Activated CD4-positive, alpha-beta memory T cell treated with anti-CD3 and anti-CD28 coated beads for 36 hours (primary cell): ENCODE measurements at regions not wholly inside any gene's neighbourhood (a gene's known extent, or its start where the extent isn't known, plus 50 kb on each side); places are given as distances from the start of the nearest gene placed in this dataset.
A peak's percentile ranks its signal among the peaks of the same experiment; 100 is the strongest.

Experiments used
- CTCF ChIA-PET: fragments of 350-600 bp; sonication (Branson Sonifier 250); formaldehyde crosslinking; loops from one replicate; lab custom pipeline; 2021; ENCODE audit warnings: antibody characterized with exemption, inconsistent platforms; lab: Charles Lee
- POLR2A ChIA-PET: fragments of 350-600 bp; sonication (Branson Sonifier 250); formaldehyde crosslinking; loops from one replicate; lab custom pipeline; 2021; ENCODE audit warnings: antibody characterized with exemption; lab: Charles Lee
- DNase-seq: peaks from one replicate; pipeline ENCODE4 v3.0.0-alpha.2; 2020
- H3K27ac Mint-ChIP-seq: one replicate; pipeline ENCODE4 v1.8.0; 2021; ENCODE audit warnings: mixed read lengths
- H3K27me3 Mint-ChIP-seq: one replicate; pipeline ENCODE4 v1.8.0; 2021; ENCODE audit warnings: mixed read lengths
- H3K36me3 Mint-ChIP-seq: one replicate; pipeline ENCODE4 v1.8.0; 2021; ENCODE audit warnings: mixed read lengths
- H3K4me1 Mint-ChIP-seq: one replicate; pipeline ENCODE4 v1.8.0; 2021; ENCODE audit warnings: low read depth, mixed read lengths
- H3K4me3 Mint-ChIP-seq: one replicate; pipeline ENCODE4 v1.8.0; 2021; ENCODE audit warnings: mild to moderate bottlenecking, mixed read lengths
- H3K9me3 Mint-ChIP-seq: one replicate; pipeline ENCODE4 v1.8.0; 2021; ENCODE audit warnings: mixed read lengths
- intact Hi-C: fragments of 100-400 bp; cut with micrococcal nuclease; formaldehyde crosslinking; loops from one replicate; pipeline ENCODE4 v1.15.1; 2023

GRCh38 chr1:77632216-77632615 is 50.2 kb downstream of the ZZZ3 start:
- H3K27me3 Mint-ChIP-seq: no peaks in the 10 kb centered on the region
- intact Hi-C loops: no loop called here
- H3K27ac Mint-ChIP-seq: no peak overlapping the region
- no peak for DNase-seq
- no peak overlapping the region for H3K4me3 Mint-ChIP-seq
- POLR2A ChIA-PET: no interaction called here
- no peaks in the 10 kb centered on the region for H3K4me1 Mint-ChIP-seq
- no peaks in the 10 kb centered on the region for H3K9me3 Mint-ChIP-seq
- peaks cover 41% of the 10 kb centered on the region for H3K36me3 Mint-ChIP-seq
- CTCF ChIA-PET: no interaction called here

DNA sequence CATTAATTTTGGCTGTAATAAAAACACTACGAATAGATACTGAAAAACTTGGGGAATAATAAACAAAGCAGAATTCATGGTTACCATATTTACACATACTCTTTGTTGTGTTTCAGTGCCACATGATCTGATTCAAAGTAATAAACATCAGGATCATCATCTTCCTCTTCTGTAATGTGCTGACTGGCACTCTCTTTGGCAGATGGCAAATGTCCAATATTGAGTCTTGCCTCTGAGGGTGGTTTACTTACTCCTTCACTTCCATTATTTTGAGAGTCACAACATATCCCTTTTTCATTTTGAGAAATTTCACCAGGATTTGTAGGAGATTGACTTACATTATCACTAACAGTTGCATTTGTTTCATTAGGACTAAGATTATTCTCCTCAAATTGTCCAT is 50.7 kb downstream of the ZZZ3 start:
- Mint-ChIP-seq H3K36me3 (peaks cover 40% of the 10 kb centered on the region), H3K9me3 (no peaks in the 10 kb centered on the region), H3K27me3 (no peaks in the 10 kb centered on the region), H3K4me1 (no peaks in the 10 kb centered on the region), H3K4me3 (no peak overlapping the region), H3K27ac (no peak overlapping the region)
- CTCF ChIA-PET: no interaction called here
- intact Hi-C loops: no loop called here
- no peak for DNase-seq
- POLR2A ChIA-PET: no interaction called here

DNA sequence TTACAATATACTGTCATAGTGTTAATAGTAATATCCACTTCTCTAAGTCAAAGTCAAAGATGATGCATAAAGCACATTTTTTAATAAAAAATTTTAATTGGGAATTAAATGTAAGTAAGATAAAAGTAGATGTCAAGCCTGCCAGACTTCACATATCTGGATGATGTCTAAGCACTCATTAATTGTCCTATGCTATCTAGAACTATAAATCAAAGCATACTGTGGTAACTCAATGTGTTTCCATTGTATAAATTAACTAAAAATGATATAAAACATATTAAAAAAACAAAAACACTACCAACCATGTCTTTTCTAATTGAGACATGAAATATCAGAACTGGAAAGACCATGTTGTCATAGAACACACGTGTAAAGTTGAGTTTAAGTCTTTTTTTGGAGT is 51.2 kb downstream of the ZZZ3 start:
- H3K27ac Mint-ChIP-seq: no peak overlapping the region
- H3K4me1 Mint-ChIP-seq: peaks cover 4% of the 10 kb centered on the region
- no peak for DNase-seq
- intact Hi-C loops: no loop called here
- no peak overlapping the region for H3K4me3 Mint-ChIP-seq
- POLR2A ChIA-PET: no interaction called here
- H3K36me3 Mint-ChIP-seq: peaks cover 43% of the 10 kb centered on the region
- no peaks in the 10 kb centered on the region for H3K9me3 Mint-ChIP-seq
- CTCF ChIA-PET: no interaction called here
- H3K27me3 Mint-ChIP-seq: no peaks in the 10 kb centered on the region

DNA sequence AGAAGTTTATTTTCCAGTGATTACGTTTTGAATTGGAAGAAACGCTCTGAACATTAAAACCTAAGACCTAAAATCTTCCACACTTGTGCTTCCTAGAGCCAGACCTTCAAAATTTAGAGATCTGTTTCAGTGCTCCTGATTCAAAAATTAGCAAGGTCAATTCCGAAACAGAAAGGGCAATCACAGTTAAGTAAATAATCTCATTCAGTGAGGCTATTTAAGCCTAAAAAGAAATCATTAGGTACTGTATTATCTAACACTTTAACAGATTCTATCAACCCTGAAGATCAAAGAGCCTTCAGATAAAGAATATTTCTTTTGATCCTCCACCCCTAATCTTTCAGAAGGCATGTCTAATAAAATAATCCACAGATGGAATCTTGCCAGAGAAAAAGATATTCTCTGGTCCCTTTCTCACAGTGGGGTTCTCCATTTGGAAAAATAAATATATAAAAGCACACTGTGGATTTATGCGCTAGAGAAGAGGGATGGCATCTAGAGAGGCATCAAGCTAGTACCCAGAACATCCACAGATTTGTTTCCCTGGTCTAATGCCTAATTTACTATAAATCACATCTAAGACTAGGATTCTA is 54.4 kb downstream of the ZZZ3 start:
- Mint-ChIP-seq H3K27me3 (no peaks in the 10 kb centered on the region), H3K9me3 (no peaks in the 10 kb centered on the region), H3K4me3 (no peak overlapping the region), H3K4me1 (peaks cover 10% of the 10 kb centered on the region), H3K36me3 (peaks cover 43% of the 10 kb centered on the region), H3K27ac (no peak overlapping the region)
- intact Hi-C loops: no loop called here
- POLR2A ChIA-PET: no interaction called here
- CTCF ChIA-PET: no interaction called here
- no peak for DNase-seq

DNA sequence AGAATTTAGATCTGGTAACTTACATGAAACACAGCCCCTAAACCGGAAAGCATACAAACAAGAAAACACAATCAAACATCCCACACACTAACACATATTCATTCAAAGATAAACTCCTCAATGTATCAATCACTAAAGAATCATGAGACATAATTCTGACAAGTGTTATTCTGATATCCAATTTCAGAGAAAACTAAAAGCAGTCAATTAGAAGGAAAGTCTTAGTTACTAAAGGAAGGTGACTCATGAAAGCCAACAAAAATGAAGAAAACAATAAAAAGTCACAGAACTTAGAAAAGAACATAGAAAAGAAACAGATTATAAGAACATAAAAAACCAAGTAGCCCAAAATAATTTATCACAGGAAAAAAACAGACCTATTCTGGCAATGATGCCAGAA is 57.2 kb downstream of the ZZZ3 start:
- H3K36me3 Mint-ChIP-seq: peaks cover 32% of the 10 kb centered on the region
- intact Hi-C loops: no loop called here
- POLR2A ChIA-PET: no interaction called here
- H3K4me1 Mint-ChIP-seq: peaks cover 11% of the 10 kb centered on the region
- peak overlapping the region; percentile 4 for H3K27ac Mint-ChIP-seq
- no peak overlapping the region for H3K4me3 Mint-ChIP-seq
- CTCF ChIA-PET: no interaction called here
- H3K9me3 Mint-ChIP-seq: no peaks in the 10 kb centered on the region
- DNase-seq: no peak
- H3K27me3 Mint-ChIP-seq: no peaks in the 10 kb centered on the region

DNA sequence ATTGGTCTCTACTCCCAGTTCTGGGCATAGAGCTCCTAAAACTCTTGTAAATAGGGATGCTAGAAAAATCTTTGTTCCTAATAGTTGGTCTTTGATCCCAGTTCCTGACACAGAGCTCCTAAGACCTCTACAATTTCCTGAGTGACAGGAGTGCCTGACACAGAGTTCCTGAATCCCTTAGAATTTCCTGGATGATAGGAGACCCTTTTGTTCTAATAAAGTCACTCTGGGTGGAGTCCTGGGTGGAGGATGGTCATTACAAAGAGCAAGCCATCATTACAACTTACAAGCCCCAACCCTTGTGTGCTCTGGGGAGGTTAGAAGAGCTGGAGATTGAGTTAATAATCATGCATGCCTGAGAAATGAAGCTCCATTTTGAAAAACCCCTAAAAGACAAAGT is 58.4 kb downstream of the ZZZ3 start:
- ChIA-PET CTCF (no interaction called here), POLR2A (no interaction called here)
- Mint-ChIP-seq H3K27ac (no peak overlapping the region), H3K4me3 (no peak overlapping the region), H3K4me1 (peaks cover 11% of the 10 kb centered on the region), H3K27me3 (no peaks in the 10 kb centered on the region), H3K9me3 (no peaks in the 10 kb centered on the region), H3K36me3 (peaks cover 29% of the 10 kb centered on the region)
- no peak for DNase-seq
- intact Hi-C loops: loop anchor here (5.0 kb wide), 1 partner anchor 43 kb away; no protein-coding TSS in a partner anchor

DNA sequence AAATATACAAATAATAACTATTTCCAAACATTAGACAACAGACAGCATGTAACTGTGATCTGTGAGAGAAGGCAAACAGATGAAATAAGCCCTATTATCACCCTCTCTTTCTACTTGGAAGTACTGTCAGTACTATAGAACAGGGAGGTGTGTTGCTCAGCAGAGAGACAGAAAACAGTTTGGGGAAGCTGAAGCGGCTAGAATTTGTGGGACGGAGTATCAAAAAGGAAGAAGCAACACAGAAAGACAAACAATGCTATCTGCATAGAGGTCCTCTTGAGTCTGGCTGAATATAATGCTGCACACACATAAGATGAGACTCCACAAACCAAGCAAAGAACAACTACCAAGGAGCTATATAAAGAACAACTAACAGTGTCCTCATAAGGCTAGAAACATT is 59.4 kb downstream of the ZZZ3 start:
- H3K27me3 Mint-ChIP-seq: no peaks in the 10 kb centered on the region

GRCh38 chr1:77620273-77620672 is 62.2 kb downstream of the ZZZ3 start:
- H3K27me3 Mint-ChIP-seq: no peaks in the 10 kb centered on the region
- H3K9me3 Mint-ChIP-seq: no peaks in the 10 kb centered on the region
- no peak overlapping the region for H3K27ac Mint-ChIP-seq
- no peak for DNase-seq
- intact Hi-C loops: loop anchor here (5.0 kb wide), 1 partner anchor 47 kb away; no protein-coding TSS in a partner anchor
- H3K36me3 Mint-ChIP-seq: peaks cover 29% of the 10 kb centered on the region
- H3K4me1 Mint-ChIP-seq: peaks cover 4% of the 10 kb centered on the region
- POLR2A ChIA-PET: no interaction called here
- no peak overlapping the region for H3K4me3 Mint-ChIP-seq
- CTCF ChIA-PET: no interaction called here

More for the DNA sequence above, 59.4 kb downstream of the ZZZ3 start:
- intact Hi-C loops: loop anchor here (5.0 kb wide), 1 partner anchor 44 kb away; no protein-coding TSS in a partner anchor
- H3K4me3 Mint-ChIP-seq: no peak overlapping the region
- ChIA-PET CTCF (no interaction called here), POLR2A (no interaction called here)
- H3K36me3 Mint-ChIP-seq: peaks cover 24% of the 10 kb centered on the region
- no peaks in the 10 kb centered on the region for H3K9me3 Mint-ChIP-seq
- no peak for DNase-seq
- H3K27ac Mint-ChIP-seq: no peak overlapping the region
- H3K4me1 Mint-ChIP-seq: peaks cover 11% of the 10 kb centered on the region

DNA sequence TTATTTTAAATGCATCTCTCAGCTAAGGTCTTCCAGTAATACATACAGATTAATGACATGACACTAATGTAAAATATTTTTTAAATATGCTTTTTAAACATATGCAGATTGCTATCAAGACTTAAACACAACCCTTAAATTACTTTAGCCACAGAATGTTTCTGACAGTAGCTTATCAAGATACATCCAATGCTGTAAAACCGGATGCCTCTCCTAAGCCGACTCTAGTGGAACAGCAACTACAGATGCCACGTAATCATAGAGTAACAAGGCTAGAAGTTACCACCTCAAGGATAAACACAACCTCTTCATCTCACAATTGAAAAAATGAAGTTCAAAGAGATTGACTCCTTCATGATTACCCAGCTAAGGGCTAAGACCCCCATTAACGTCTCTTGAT is 68.4 kb downstream of the ZZZ3 start:
- no peaks in the 10 kb centered on the region for H3K27me3 Mint-ChIP-seq
- no peak overlapping the region for H3K27ac Mint-ChIP-seq
- CTCF ChIA-PET: no interaction called here
- peaks cover 47% of the 10 kb centered on the region for H3K36me3 Mint-ChIP-seq
- H3K4me1 Mint-ChIP-seq: no peaks in the 10 kb centered on the region
- peaks cover 18% of the 10 kb centered on the region for H3K9me3 Mint-ChIP-seq
- intact Hi-C loops: no loop called here
- no peak for DNase-seq
- H3K4me3 Mint-ChIP-seq: no peak overlapping the region
- POLR2A ChIA-PET: no interaction called here
